ENCODE measurements at regions not wholly inside any gene's neighbourhood (a gene's known extent, or its start where the extent isn't known, plus 50 kb on each side); places are given as distances from the start of the nearest gene placed in this dataset.

GRCh38 chr7:81327468-81328266 lies 408.8 kb upstream of the SEMA3C start:
- WGBS, 2 donors, result 45% methylated on average over 4 of the region's 4 CpGs
- H3K4me3 ChIP-seq (ENCODE audit: low read depth, poor library complexity, severe bottlenecking), result no peak overlapping the region
- no peak for TF ChIP-seq POLR2A (IDR thresholded peaks at IDR 0.05)
- TF ChIP-seq, protein P1, sequence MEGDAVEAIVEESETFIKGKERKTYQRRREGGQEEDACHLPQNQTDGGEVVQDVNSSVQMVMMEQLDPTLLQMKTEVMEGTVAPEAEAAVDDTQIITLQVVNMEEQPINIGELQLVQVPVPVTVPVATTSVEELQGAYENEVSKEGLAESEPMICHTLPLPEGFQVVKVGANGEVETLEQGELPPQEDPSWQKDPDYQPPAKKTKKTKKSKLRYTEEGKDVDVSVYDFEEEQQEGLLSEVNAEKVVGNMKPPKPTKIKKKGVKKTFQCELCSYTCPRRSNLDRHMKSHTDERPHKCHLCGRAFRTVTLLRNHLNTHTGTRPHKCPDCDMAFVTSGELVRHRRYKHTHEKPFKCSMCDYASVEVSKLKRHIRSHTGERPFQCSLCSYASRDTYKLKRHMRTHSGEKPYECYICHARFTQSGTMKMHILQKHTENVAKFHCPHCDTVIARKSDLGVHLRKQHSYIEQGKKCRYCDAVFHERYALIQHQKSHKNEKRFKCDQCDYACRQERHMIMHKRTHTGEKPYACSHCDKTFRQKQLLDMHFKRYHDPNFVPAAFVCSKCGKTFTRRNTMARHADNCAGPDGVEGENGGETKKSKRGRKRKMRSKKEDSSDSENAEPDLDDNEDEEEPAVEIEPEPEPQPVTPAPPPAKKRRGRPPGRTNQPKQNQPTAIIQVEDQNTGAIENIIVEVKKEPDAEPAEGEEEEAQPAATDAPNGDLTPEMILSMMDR (IDR thresholded peaks at IDR 0.05), result no peak
- DNase-seq (ENCODE audit: low spot score in 2 of 2), result no peak
- intact Hi-C loops (cut with DNase I; ENCODE audit: low total_unique reads), result no loop called here

DNA sequence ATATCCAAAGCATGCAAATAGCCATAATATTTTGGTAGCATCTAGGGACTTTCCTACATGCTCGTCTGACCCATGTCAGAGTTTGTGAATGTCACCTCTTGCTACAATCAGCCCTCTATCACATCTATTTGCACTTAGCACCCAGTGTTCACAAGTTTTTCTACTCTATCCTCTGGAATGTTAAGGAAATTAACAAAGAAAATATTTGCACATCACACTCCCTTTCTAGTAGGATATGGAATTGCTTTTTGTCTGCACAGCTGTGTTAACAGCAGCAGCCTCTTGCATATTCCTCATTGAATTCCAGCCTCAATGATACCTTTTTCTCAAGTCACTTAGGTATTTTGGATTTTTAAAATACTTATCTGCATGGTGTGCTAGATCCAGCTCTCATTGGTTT lies 403.1 kb upstream of the SEMA3C start:
- intact Hi-C loops (cut with DNase I; ENCODE audit: low total_unique reads), result no loop called here
- WGBS, 2 donors, result 84 to 88% methylated on average over 1 of the region's 1 CpG
- no peak overlapping the region for H3K4me3 ChIP-seq (ENCODE audit: low read depth, poor library complexity, severe bottlenecking)
- no peak for DNase-seq (ENCODE audit: low spot score in 2 of 2)
- TF ChIP-seq, protein P1 (IDR thresholded peaks at IDR 0.05), result no peak
- TF ChIP-seq POLR2A (IDR thresholded peaks at IDR 0.05), result no peak

- TF ChIP-seq, protein P1 (IDR thresholded peaks at IDR 0.05), result no peak
- TF ChIP-seq POLR2A (IDR thresholded peaks at IDR 0.05), result no peak
- WGBS, 2 donors, result 77 to 82% methylated on average over 3 of the region's 3 CpGs
- intact Hi-C loops (cut with DNase I; ENCODE audit: low total_unique reads), result no loop called here
- no peak overlapping the region for H3K4me3 ChIP-seq (ENCODE audit: low read depth, poor library complexity, severe bottlenecking)
- no peak for DNase-seq (ENCODE audit: low spot score in 2 of 2)
These were observed 398.9 kb upstream of the SEMA3C start for GRCh38 chr7:81317741-81318140.

DNA sequence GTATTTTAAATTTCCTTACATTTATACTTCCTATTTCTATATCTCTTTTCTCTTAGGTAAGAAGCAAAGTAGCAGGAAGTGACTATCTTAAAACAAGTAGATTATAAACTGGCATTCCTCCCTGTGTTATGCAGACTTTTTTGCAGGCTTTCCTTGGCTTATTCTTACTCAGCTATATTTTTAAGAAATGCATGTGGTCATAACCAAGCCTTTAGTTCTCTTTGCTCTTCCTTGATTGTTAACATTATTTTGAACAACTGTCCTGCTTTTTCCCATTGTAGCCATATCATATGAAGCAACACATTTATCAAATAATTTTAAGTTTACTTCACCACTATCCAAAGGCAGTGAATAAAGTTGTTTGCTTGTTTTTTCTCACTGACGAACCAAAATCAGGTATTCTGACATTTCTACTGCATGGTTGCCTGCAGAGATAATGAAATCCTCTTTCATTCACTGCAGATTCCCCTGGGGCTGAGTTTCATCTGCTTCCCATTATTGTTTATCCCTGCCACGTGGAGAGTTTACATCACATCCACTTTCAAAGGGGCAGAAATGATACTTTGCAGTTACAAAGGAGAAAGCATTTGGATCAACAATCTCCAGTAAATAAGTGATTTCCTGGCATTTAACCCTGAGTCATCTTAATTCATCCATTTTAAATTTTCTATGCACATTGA lies 389.9 kb upstream of the SEMA3C start:
- no peak for DNase-seq (ENCODE audit: low spot score in 2 of 2)
- WGBS, 2 donors, result 30 to 31% methylated on average over 2 of the region's 2 CpGs
- TF ChIP-seq POLR2A (IDR thresholded peaks at IDR 0.05), result no peak
- TF ChIP-seq, protein P1 (IDR thresholded peaks at IDR 0.05), result no peak
- no peak overlapping the region for H3K4me3 ChIP-seq (ENCODE audit: low read depth, poor library complexity, severe bottlenecking)
- intact Hi-C loops (cut with DNase I; ENCODE audit: low total_unique reads), result no loop called here

GRCh38 chr7:81301815-81302214 lies 383.0 kb upstream of the SEMA3C start:
- intact Hi-C loops (cut with DNase I; ENCODE audit: low total_unique reads), result no loop called here
- DNase-seq (ENCODE audit: low spot score in 2 of 2), result no peak
- no peak for TF ChIP-seq POLR2A (IDR thresholded peaks at IDR 0.05)
- TF ChIP-seq, protein P1 (IDR thresholded peaks at IDR 0.05), result no peak
- 73 to 75% methylated on average over 2 of the region's 2 CpGs for WGBS, 2 donors
- H3K4me3 ChIP-seq (ENCODE audit: low read depth, poor library complexity, severe bottlenecking), result no peak overlapping the region
